Endodermal cell (in vitro differentiated cells): ENCODE measurements at regions not wholly inside any gene's neighbourhood (a gene's known extent, or its start where the extent isn't known, plus 50 kb on each side); places are given as distances from the start of the nearest gene placed in this dataset.

ENCODE experiments used
- DNase-seq: peaks from one replicate; pipeline ENCODE4 v3.0.0-alpha.2; 2017
- H3K27ac ChIP-seq: 2 replicates; pipeline ENCODE4 v1.5.1; 2013; ENCODE audit warnings: mild to moderate bottlenecking, low read depth, low read length, moderate library complexity
- H3K27me3 ChIP-seq: 2 replicates; pipeline ENCODE4 v1.6.1; 2013; ENCODE audit warnings: mild to moderate bottlenecking, low read length, moderate library complexity; ENCODE audit not compliant: insufficient read depth, control insufficient read depth, poor library complexity, severe bottlenecking
- H3K36me3 ChIP-seq: 2 replicates; pipeline ENCODE4 v1.7.0; 2013; ENCODE audit warnings: mild to moderate bottlenecking, low read length, moderate library complexity; ENCODE audit not compliant: control insufficient read depth, insufficient read depth
- H3K4me1 ChIP-seq: one replicate; pipeline ENCODE4 v1.7.0; 2013; ENCODE audit warnings: low read length; ENCODE audit not compliant: control insufficient read depth, insufficient read depth
- H3K4me3 ChIP-seq: 2 replicates; pipeline ENCODE4 v1.5.1; 2013; ENCODE audit warnings: mild to moderate bottlenecking, low read length, moderate library complexity
- H3K9ac ChIP-seq: 2 replicates; pipeline ENCODE4 v1.6.1; 2013; ENCODE audit warnings: mild to moderate bottlenecking, low read length, moderate library complexity; ENCODE audit not compliant: poor library complexity, severe bottlenecking; ENCODE audit errors: extremely low read depth
- H3K9me3 ChIP-seq: 2 replicates; pipeline ENCODE4 v1.6.1; 2013; ENCODE audit warnings: mild to moderate bottlenecking, low read length, moderate library complexity; ENCODE audit not compliant: control insufficient read depth
- H3K27ac Mint-ChIP-seq: 2 replicates; pipeline ENCODE4 v1.8.0; 2020; ENCODE audit warnings: mixed read lengths
- H3K27me3 Mint-ChIP-seq: 2 replicates; pipeline ENCODE4 v1.8.0; 2021; ENCODE audit warnings: mild to moderate bottlenecking, mixed read lengths; ENCODE audit not compliant: insufficient read depth
- H3K36me3 Mint-ChIP-seq: 2 replicates; pipeline ENCODE4 v1.8.0; 2020; ENCODE audit warnings: low read depth, mixed read lengths
- H3K4me1 Mint-ChIP-seq: 2 replicates; pipeline ENCODE4 v1.8.0; 2020; ENCODE audit warnings: mixed read lengths
- H3K4me3 Mint-ChIP-seq: 2 replicates; pipeline ENCODE4 v1.8.0; 2020; ENCODE audit warnings: mild to moderate bottlenecking, moderate library complexity, mixed read lengths
- H3K9me3 Mint-ChIP-seq: 2 replicates; pipeline ENCODE4 v1.8.0; 2020; ENCODE audit warnings: mild to moderate bottlenecking, mixed read lengths
- CTCF ChIP-seq: fragments of 200-600 bp; sonication (generic); conservative IDR thresholded peaks from 2 replicates; pipeline ENCODE4 v1.5.0; 2021; ENCODE audit warnings: antibody characterized with exemption, mild to moderate bottlenecking
- WGBS, 2 experiments: methylation state at CpG; one replicate each; pipeline versions ENCODE4 v1.1.5 to v1.1.7; 2013; ENCODE audit warnings: missing lambda C conversion rate in 2 of 2, mixed read lengths in 1 of 2; ENCODE audit not compliant: insufficient coverage in 1 of 2, insufficient read length in 1 of 2; 5-methylcytosine and 5-hydroxymethylcytosine counted together

DNA sequence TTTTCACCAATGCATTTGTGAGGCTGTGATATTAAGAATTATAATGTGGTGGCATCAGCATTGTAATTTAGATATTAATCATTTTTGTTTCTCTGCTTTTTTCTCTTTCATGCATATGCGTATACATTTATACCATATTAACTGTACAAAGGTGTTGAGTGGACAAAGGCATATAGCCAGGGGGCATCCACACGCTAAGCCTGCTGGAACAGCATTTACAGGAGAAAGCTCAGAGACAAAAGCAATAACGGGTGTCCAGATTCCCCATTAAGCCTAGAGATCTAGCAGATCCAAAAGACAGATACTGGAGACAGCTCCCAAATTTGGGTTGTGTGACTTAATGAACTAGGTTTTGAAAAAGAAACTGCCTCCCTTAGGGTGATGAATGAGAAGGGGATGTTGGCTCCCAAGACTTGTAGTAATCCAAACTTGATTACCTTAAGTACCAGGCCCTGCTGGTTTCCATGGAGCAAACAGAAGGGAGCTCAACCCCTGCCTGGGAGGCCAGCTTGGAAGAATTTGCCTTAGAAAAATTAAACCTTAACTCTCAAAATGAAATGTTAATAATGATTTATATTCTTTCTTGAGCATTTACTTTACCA is 181.9 kb downstream of the SLC6A15 start:
- Mint-ChIP-seq H3K4me1 (peaks cover 10% of the 10 kb centered on the region), H3K4me3 (no peak overlapping the region), H3K27ac (no peak overlapping the region), H3K9me3 (no peaks in the 10 kb centered on the region), H3K36me3 (no peaks in the 10 kb centered on the region), H3K27me3 (no peaks in the 10 kb centered on the region)
- H3K4me3 ChIP-seq, result no peak overlapping the region
- no peak for TF ChIP-seq CTCF
- no peak overlapping the region for H3K27ac ChIP-seq
- H3K27me3 ChIP-seq, result no peaks in the 10 kb centered on the region
- H3K36me3 ChIP-seq, result no peaks in the 10 kb centered on the region
- H3K9ac ChIP-seq, result no peak overlapping the region
- DNase-seq, result peak; percentile 56
- no peaks in the 10 kb centered on the region for H3K4me1 ChIP-seq
- no peaks in the 10 kb centered on the region for H3K9me3 ChIP-seq
- WGBS, 2 experiments, result 62 to 77% methylated on average over 2 to 3 of the region's 3 CpGs

DNA sequence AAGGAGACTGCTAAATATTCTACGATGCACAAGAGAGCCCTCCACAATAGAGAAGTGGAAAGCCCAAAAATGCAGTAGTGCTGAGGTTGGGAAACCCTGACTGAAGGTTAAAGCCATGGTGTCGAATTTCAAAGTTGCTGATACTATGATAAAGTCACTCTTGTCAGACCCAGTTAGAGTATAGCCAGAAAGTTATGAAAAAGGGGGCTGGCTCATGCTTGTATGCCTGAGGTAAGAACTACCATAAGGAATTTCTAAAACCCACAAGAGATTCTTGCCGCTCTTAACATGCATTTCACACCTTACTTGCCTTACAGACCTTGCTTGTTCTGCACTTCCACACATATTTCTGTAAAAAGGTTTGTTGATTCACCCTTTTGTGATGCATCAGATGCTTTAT is 184.6 kb downstream of the SLC6A15 start:
- Mint-ChIP-seq H3K36me3 (no peaks in the 10 kb centered on the region), H3K27ac (no peak overlapping the region), H3K4me3 (no peak overlapping the region), H3K27me3 (no peaks in the 10 kb centered on the region), H3K9me3 (no peaks in the 10 kb centered on the region), H3K4me1 (peaks cover 10% of the 10 kb centered on the region)
- Histone ChIP-seq H3K9me3 (no peaks in the 10 kb centered on the region), H3K27me3 (no peaks in the 10 kb centered on the region), H3K4me3 (no peak overlapping the region), H3K4me1 (no peaks in the 10 kb centered on the region), H3K36me3 (no peaks in the 10 kb centered on the region), H3K27ac (no peak overlapping the region), H3K9ac (no peak overlapping the region)
- WGBS, 2 experiments, result 69 to 70% methylated on average over 2 to 3 of the region's 3 CpGs
- DNase-seq, result peak; percentile 55
- no peak for TF ChIP-seq CTCF

DNA sequence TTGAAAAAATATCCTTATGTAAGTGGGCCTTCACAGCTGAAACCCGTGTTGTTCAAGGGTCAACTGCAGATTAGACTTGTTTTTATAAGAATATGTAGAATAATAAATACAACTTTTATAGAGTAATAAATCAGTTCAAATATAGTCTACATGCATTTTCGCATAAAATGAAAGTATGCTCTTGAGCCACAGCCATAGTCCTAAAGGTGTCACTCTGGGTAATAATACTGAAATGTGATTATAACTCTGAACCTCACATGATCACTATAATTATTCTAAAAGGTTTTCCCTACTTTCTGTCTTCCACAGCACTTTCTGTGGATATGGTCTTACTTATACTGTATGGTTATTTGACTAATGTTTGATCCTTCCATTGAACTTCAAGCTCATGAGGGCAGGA is 185.8 kb downstream of the SLC6A15 start:
- Histone ChIP-seq H3K4me3 (no peak overlapping the region), H3K36me3 (no peaks in the 10 kb centered on the region), H3K27me3 (no peaks in the 10 kb centered on the region), H3K4me1 (no peaks in the 10 kb centered on the region), H3K9me3 (no peaks in the 10 kb centered on the region), H3K9ac (no peak overlapping the region), H3K27ac (no peak overlapping the region)
- no peaks in the 10 kb centered on the region for H3K27me3 Mint-ChIP-seq
- no peak overlapping the region for H3K4me3 Mint-ChIP-seq
- no peak for DNase-seq
- no peak overlapping the region for H3K27ac Mint-ChIP-seq
- TF ChIP-seq CTCF, result no peak
- WGBS, 2 experiments, result no CpG with 5 or more reads among the region's 2 CpGs
- H3K4me1 Mint-ChIP-seq, result peaks cover 10% of the 10 kb centered on the region
- no peaks in the 10 kb centered on the region for H3K9me3 Mint-ChIP-seq
- no peaks in the 10 kb centered on the region for H3K36me3 Mint-ChIP-seq
